ENCODE measurements at regions not wholly inside any gene's neighbourhood (a gene's known extent, or its start where the extent isn't known, plus 50 kb on each side); places are given as distances from the start of the nearest gene placed in this dataset.

DNA sequence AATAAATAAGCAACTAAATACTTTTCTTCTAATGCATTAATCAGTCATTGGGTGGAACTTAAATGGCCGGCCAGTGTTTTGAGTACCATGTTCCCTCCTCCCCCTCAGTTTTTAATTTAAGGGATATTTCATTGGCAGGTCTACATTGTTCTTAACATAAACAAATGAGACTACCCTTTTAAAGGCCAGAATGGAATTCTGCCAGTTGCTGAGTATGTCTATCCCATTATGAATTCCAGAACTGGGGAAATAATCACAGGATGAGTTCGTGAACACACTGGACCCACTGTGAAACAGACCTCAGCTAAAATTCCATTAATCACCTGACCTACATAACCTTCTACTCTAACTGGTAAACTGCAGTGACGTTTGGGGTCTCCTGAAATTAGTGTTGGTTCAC, 305.5 kb upstream of the PKN2 start:
- Histone ChIP-seq H3K27ac (ENCODE audit: low read depth in 1 of 2, low read length in 2 of 2) (no peak overlapping the region), H3K4me1 (ENCODE audit: insufficient read depth, low read length) (no peaks in the 10 kb centered on the region), H3K4me3 (ENCODE audit: low read length) (no peak overlapping the region), H3K36me3 (ENCODE audit: insufficient read depth, low read length) (no peaks in the 10 kb centered on the region), H3K27me3 (ENCODE audit: control insufficient read depth in 1 of 2, insufficient read depth in 2 of 2, low read length in 2 of 2) (no peaks in the 10 kb centered on the region), H3K9me3 (ENCODE audit: control insufficient read depth in 1 of 2, insufficient read depth in 1 of 2, low read length in 2 of 2) (no peaks in the 10 kb centered on the region)
- no peaks in the 10 kb centered on the region for H3K36me3 Mint-ChIP-seq (ENCODE audit: low read depth)
- TF ChIP-seq, protein P1, sequence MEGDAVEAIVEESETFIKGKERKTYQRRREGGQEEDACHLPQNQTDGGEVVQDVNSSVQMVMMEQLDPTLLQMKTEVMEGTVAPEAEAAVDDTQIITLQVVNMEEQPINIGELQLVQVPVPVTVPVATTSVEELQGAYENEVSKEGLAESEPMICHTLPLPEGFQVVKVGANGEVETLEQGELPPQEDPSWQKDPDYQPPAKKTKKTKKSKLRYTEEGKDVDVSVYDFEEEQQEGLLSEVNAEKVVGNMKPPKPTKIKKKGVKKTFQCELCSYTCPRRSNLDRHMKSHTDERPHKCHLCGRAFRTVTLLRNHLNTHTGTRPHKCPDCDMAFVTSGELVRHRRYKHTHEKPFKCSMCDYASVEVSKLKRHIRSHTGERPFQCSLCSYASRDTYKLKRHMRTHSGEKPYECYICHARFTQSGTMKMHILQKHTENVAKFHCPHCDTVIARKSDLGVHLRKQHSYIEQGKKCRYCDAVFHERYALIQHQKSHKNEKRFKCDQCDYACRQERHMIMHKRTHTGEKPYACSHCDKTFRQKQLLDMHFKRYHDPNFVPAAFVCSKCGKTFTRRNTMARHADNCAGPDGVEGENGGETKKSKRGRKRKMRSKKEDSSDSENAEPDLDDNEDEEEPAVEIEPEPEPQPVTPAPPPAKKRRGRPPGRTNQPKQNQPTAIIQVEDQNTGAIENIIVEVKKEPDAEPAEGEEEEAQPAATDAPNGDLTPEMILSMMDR (IDR thresholded peaks at IDR 0.05) = no peak
- no peaks in the 10 kb centered on the region for H3K4me1 Mint-ChIP-seq (ENCODE audit: low read depth)
- ChIA-PET POLR2A (no interaction called here), CTCF (no interaction called here)
- no peak for ATAC-seq (ENCODE audit: poor library complexity)
- no peak overlapping the region for H3K4me3 Mint-ChIP-seq
- H3K27ac Mint-ChIP-seq = no peak overlapping the region
- DNase-seq = no peak
- peaks cover 2% of the 10 kb centered on the region for H3K9me3 Mint-ChIP-seq
- intact Hi-C loops (cut with DNase I, micrococcal nuclease) = no loop called here
- H3K27me3 Mint-ChIP-seq = peaks cover 4% of the 10 kb centered on the region

DNA sequence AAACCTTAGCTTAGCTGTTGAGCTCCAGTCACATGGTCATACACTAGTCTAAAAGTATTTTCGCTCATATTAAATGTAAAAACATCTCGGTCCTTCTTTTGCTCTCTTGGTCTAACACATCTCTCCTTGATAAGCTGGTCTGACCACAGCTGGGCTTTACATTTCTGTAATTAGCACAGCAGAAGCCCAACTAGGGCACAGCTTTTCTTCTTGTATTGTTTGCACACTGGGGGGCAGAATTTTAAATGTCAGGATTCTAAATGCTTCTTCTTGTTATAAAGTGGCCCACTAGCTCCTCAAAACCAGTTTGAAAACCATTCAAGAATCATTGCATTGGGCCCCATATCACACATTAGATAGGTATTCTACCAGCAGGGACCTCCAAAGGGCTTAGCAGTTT, 289.1 kb upstream of the PKN2 start:
- POLR2A ChIA-PET = no interaction called here
- CTCF ChIA-PET = no interaction called here
- H3K27ac Mint-ChIP-seq = no peak overlapping the region

DNA sequence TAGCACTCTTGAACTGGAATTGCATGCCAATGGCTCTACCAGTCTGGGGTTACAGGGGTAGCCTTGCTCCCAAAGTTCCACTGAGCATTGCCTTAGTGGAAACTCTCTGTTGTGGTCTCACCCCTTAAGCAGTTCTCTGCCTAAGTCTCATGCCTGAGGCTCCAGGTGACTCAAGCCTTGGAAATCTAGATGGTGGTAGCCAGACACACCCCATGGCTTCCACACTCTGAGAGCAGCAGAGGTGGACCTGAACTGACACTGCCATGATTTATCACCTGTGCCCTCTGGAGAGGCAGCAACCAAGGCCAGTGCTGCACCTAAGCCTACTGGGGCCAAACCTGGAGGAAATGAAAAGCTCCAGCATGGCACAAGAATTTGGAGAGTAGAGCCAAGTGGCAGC, 285.7 kb upstream of the PKN2 start:
- no peaks in the 10 kb centered on the region for H3K27me3 ChIP-seq (ENCODE audit: control insufficient read depth in 1 of 2, insufficient read depth in 2 of 2, low read length in 2 of 2)
- intact Hi-C loops (cut with DNase I, micrococcal nuclease) = no loop called here
- no peak for DNase-seq
- Mint-ChIP-seq H3K27me3 (no peaks in the 10 kb centered on the region), H3K9me3 (no peaks in the 10 kb centered on the region), H3K27ac (no peak overlapping the region), H3K4me1 (ENCODE audit: low read depth) (no peaks in the 10 kb centered on the region), H3K4me3 (no peak overlapping the region), H3K36me3 (ENCODE audit: low read depth) (no peaks in the 10 kb centered on the region)
- H3K36me3 ChIP-seq (ENCODE audit: insufficient read depth, low read length) = no peaks in the 10 kb centered on the region
- ChIA-PET CTCF (no interaction called here), POLR2A (no interaction called here)
- no peaks in the 10 kb centered on the region for H3K4me1 ChIP-seq (ENCODE audit: insufficient read depth, low read length)
- H3K4me3 ChIP-seq (ENCODE audit: low read length) = no peak overlapping the region
- TF ChIP-seq, protein P1 (IDR thresholded peaks at IDR 0.05) = no peak
- ATAC-seq (ENCODE audit: poor library complexity) = no peak
- H3K9me3 ChIP-seq (ENCODE audit: control insufficient read depth in 1 of 2, insufficient read depth in 1 of 2, low read length in 2 of 2) = peaks cover 0 to 3% of the 10 kb centered on the region in 2 experiments
- no peak overlapping the region for H3K27ac ChIP-seq (ENCODE audit: low read depth in 1 of 2, low read length in 2 of 2)

More for the DNA sequence above, 289.1 kb upstream of the PKN2 start:
- ATAC-seq (ENCODE audit: poor library complexity) (no peak), DNase-seq (no peak)
- Mint-ChIP-seq H3K36me3 (ENCODE audit: low read depth) (no peaks in the 10 kb centered on the region), H3K4me3 (no peak overlapping the region), H3K4me1 (ENCODE audit: low read depth) (no peaks in the 10 kb centered on the region), H3K9me3 (no peaks in the 10 kb centered on the region), H3K27me3 (peaks cover 5% of the 10 kb centered on the region)
- Histone ChIP-seq H3K4me1 (ENCODE audit: insufficient read depth, low read length) (no peaks in the 10 kb centered on the region), H3K27ac (ENCODE audit: low read depth in 1 of 2, low read length in 2 of 2) (no peak overlapping the region), H3K36me3 (ENCODE audit: insufficient read depth, low read length) (no peaks in the 10 kb centered on the region), H3K27me3 (ENCODE audit: control insufficient read depth in 1 of 2, insufficient read depth in 2 of 2, low read length in 2 of 2) (no peaks in the 10 kb centered on the region), H3K9me3 (ENCODE audit: control insufficient read depth in 1 of 2, insufficient read depth in 1 of 2, low read length in 2 of 2) (peaks cover 0 to 3% of the 10 kb centered on the region in 2 experiments), H3K4me3 (ENCODE audit: low read length) (no peak overlapping the region)
- intact Hi-C loops (cut with DNase I, micrococcal nuclease) = no loop called here
- TF ChIP-seq, protein P1 (IDR thresholded peaks at IDR 0.05) = no peak

Data from CD4-positive, alpha-beta T cell (primary cell).